HG03097 (cell line): ENCODE measurements at regions not wholly inside any gene's neighbourhood (a gene's known extent, or its start where the extent isn't known, plus 50 kb on each side); places are given as distances from the start of the nearest gene placed in this dataset.
"Not testable (repeated sequence)": the region's sequence is repeated elsewhere in the genome, so short reads cannot be mapped to it uniquely, and the experiment has no call there.

ENCODE experiments used
- ATAC-seq: cut with Tn5 transposase; IDR thresholded peaks from one replicate; pipeline ENCODE4 v1.9.1; 2021; ENCODE audit not compliant: unreplicated experiment, low FRiP score

GRCh38 chr5:135185481-135186065 is 151.5 kb upstream of the PITX1 start:
- no peak for ATAC-seq

GRCh38 chr5:135184646-135185045 is 150.6 kb upstream of the PITX1 start:
- no peak for ATAC-seq

GRCh38 chr5:135183464-135183863 is 149.4 kb upstream of the PITX1 start:
- ATAC-seq = no peak

- ATAC-seq = no peak
Observed at GRCh38 chr5:135182675-135183074, 148.6 kb upstream of the PITX1 start.

GRCh38 chr5:135181653-135182052 is 147.6 kb upstream of the PITX1 start:
- ATAC-seq = no peak

- ATAC-seq = no peak
Observed at GRCh38 chr5:135179308-135179980, 145.4 kb upstream of the PITX1 start.

GRCh38 chr5:135178476-135179155 is 144.6 kb upstream of the PITX1 start:
- ATAC-seq = no peak

GRCh38 chr5:135177591-135177990 is 143.6 kb upstream of the PITX1 start:
- no peak for ATAC-seq

- ATAC-seq = no peak
Observed at GRCh38 chr5:135176991-135177390, 143.0 kb upstream of the PITX1 start.

- no peak for ATAC-seq
Observed at GRCh38 chr5:135174315-135175096, 140.5 kb upstream of the PITX1 start.

- ATAC-seq = no peak
Observed at GRCh38 chr5:135173662-135174290, 139.7 kb upstream of the PITX1 start.

- no peak for ATAC-seq
Observed at GRCh38 chr5:135172718-135173117, 138.7 kb upstream of the PITX1 start.

- ATAC-seq = no peak
Observed at GRCh38 chr5:135171336-135171735, 137.3 kb upstream of the PITX1 start.

- ATAC-seq = no peak
Observed at GRCh38 chr5:135170500-135170899, 136.5 kb upstream of the PITX1 start.

GRCh38 chr5:135169753-135170152 is 135.7 kb upstream of the PITX1 start:
- ATAC-seq = no peak

- ATAC-seq = no peak
Observed at GRCh38 chr5:135167634-135168033, 133.6 kb upstream of the PITX1 start.

- not testable (repeated sequence) for ATAC-seq
Observed at GRCh38 chr5:135164873-135165614, 131.0 kb upstream of the PITX1 start.

- ATAC-seq = no peak
Observed at GRCh38 chr5:135163964-135164363, 129.9 kb upstream of the PITX1 start.

GRCh38 chr5:135163391-135163790 is 129.4 kb upstream of the PITX1 start:
- ATAC-seq = no peak

- ATAC-seq = no peak
Observed at GRCh38 chr5:135162661-135163265, 128.7 kb upstream of the PITX1 start.
